ENCODE measurements at regions not wholly inside any gene's neighbourhood (a gene's known extent, or its start where the extent isn't known, plus 50 kb on each side); places are given as distances from the start of the nearest gene placed in this dataset.

GRCh38 chr9:2307480-2307879 lies 292.3 kb downstream of the SMARCA2 start:
- no peak for TF ChIP-seq POLR2A (IDR thresholded peaks at IDR 0.05; ENCODE audit: low read length)
- no peak for TF ChIP-seq GATA1 (IDR thresholded peaks at IDR 0.05; ENCODE audit: low read depth, low read length)
